ENCODE measurements at regions not wholly inside any gene's neighbourhood (a gene's known extent, or its start where the extent isn't known, plus 50 kb on each side); places are given as distances from the start of the nearest gene placed in this dataset.

- H3K4me3 Mint-ChIP-seq, result no peak overlapping the region
- no peak overlapping the region for H3K27ac Mint-ChIP-seq
- peaks cover 8% of the 10 kb centered on the region for H3K27me3 Mint-ChIP-seq
- no peaks in the 10 kb centered on the region for H3K9me3 Mint-ChIP-seq (ENCODE audit: low read depth)
- H3K36me3 Mint-ChIP-seq, result no peaks in the 10 kb centered on the region
- H3K4me1 Mint-ChIP-seq (ENCODE audit: low read depth), result no peaks in the 10 kb centered on the region
Measured at GRCh38 chr1:213898684-213899083, 89.1 kb upstream of the PROX1 start.

GRCh38 chr1:213899413-213899812 lies 88.4 kb upstream of the PROX1 start:
- Mint-ChIP-seq H3K27me3 (peaks cover 8% of the 10 kb centered on the region), H3K27ac (no peak overlapping the region), H3K4me3 (no peak overlapping the region), H3K9me3 (ENCODE audit: low read depth) (no peaks in the 10 kb centered on the region), H3K4me1 (ENCODE audit: low read depth) (no peaks in the 10 kb centered on the region), H3K36me3 (no peaks in the 10 kb centered on the region)

GRCh38 chr1:213905344-213905743 lies 82.4 kb upstream of the PROX1 start:
- no peaks in the 10 kb centered on the region for H3K4me1 Mint-ChIP-seq (ENCODE audit: low read depth)
- H3K4me3 Mint-ChIP-seq, result no peak overlapping the region
- H3K27ac Mint-ChIP-seq, result no peak overlapping the region
- H3K27me3 Mint-ChIP-seq, result peaks cover 4% of the 10 kb centered on the region
- no peaks in the 10 kb centered on the region for H3K36me3 Mint-ChIP-seq
- no peaks in the 10 kb centered on the region for H3K9me3 Mint-ChIP-seq (ENCODE audit: low read depth)

- Mint-ChIP-seq H3K27ac (no peak overlapping the region), H3K9me3 (ENCODE audit: low read depth) (no peaks in the 10 kb centered on the region), H3K4me1 (ENCODE audit: low read depth) (no peaks in the 10 kb centered on the region), H3K27me3 (peaks cover 1% of the 10 kb centered on the region), H3K4me3 (no peak overlapping the region), H3K36me3 (no peaks in the 10 kb centered on the region)
Measured at GRCh38 chr1:213908521-213908920, 79.3 kb upstream of the PROX1 start.

- no peaks in the 10 kb centered on the region for H3K36me3 Mint-ChIP-seq
- H3K27me3 Mint-ChIP-seq, result peaks cover 1% of the 10 kb centered on the region
- no peak overlapping the region for H3K27ac Mint-ChIP-seq
- no peak overlapping the region for H3K4me3 Mint-ChIP-seq
- no peaks in the 10 kb centered on the region for H3K4me1 Mint-ChIP-seq (ENCODE audit: low read depth)
- H3K9me3 Mint-ChIP-seq (ENCODE audit: low read depth), result no peaks in the 10 kb centered on the region
Measured at GRCh38 chr1:213914392-213914791, 73.4 kb upstream of the PROX1 start.

GRCh38 chr1:213921311-213921710 lies 66.5 kb upstream of the PROX1 start:
- Mint-ChIP-seq H3K36me3 (no peaks in the 10 kb centered on the region), H3K27me3 (peaks cover 1% of the 10 kb centered on the region), H3K4me1 (ENCODE audit: low read depth) (no peaks in the 10 kb centered on the region), H3K9me3 (ENCODE audit: low read depth) (peaks cover 5% of the 10 kb centered on the region), H3K4me3 (no peak overlapping the region), H3K27ac (no peak overlapping the region)

- Mint-ChIP-seq H3K27me3 (peaks cover 1% of the 10 kb centered on the region), H3K27ac (no peak overlapping the region), H3K4me3 (no peak overlapping the region), H3K4me1 (ENCODE audit: low read depth) (no peaks in the 10 kb centered on the region), H3K9me3 (ENCODE audit: low read depth) (peaks cover 5% of the 10 kb centered on the region), H3K36me3 (no peaks in the 10 kb centered on the region)
Measured at GRCh38 chr1:213921712-213922111, 66.1 kb upstream of the PROX1 start.

- Mint-ChIP-seq H3K27me3 (peaks cover 1% of the 10 kb centered on the region), H3K9me3 (ENCODE audit: low read depth) (peaks cover 5% of the 10 kb centered on the region), H3K4me3 (no peak overlapping the region), H3K27ac (no peak overlapping the region), H3K4me1 (ENCODE audit: low read depth) (no peaks in the 10 kb centered on the region), H3K36me3 (no peaks in the 10 kb centered on the region)
Measured at GRCh38 chr1:213925531-213926182, 62.1 kb upstream of the PROX1 start.

- Mint-ChIP-seq H3K4me3 (no peak overlapping the region), H3K36me3 (no peaks in the 10 kb centered on the region), H3K27ac (no peak overlapping the region), H3K9me3 (ENCODE audit: low read depth) (peaks cover 5% of the 10 kb centered on the region), H3K27me3 (peaks cover 1% of the 10 kb centered on the region), H3K4me1 (ENCODE audit: low read depth) (no peaks in the 10 kb centered on the region)
Measured at GRCh38 chr1:213927846-213928245, 59.9 kb upstream of the PROX1 start.

GRCh38 chr1:213929398-213929797 lies 58.4 kb upstream of the PROX1 start:
- no peaks in the 10 kb centered on the region for H3K36me3 Mint-ChIP-seq
- H3K4me1 Mint-ChIP-seq (ENCODE audit: low read depth), result no peaks in the 10 kb centered on the region
- no peak overlapping the region for H3K27ac Mint-ChIP-seq
- no peak overlapping the region for H3K4me3 Mint-ChIP-seq
- no peaks in the 10 kb centered on the region for H3K27me3 Mint-ChIP-seq
- no peaks in the 10 kb centered on the region for H3K9me3 Mint-ChIP-seq (ENCODE audit: low read depth)

GRCh38 chr1:213931836-213932235 lies 55.9 kb upstream of the PROX1 start:
- Mint-ChIP-seq H3K4me1 (ENCODE audit: low read depth) (no peaks in the 10 kb centered on the region), H3K4me3 (no peak overlapping the region), H3K9me3 (ENCODE audit: low read depth) (no peaks in the 10 kb centered on the region), H3K27me3 (no peaks in the 10 kb centered on the region), H3K27ac (no peak overlapping the region), H3K36me3 (no peaks in the 10 kb centered on the region)

- Mint-ChIP-seq H3K4me3 (no peak overlapping the region), H3K9me3 (ENCODE audit: low read depth) (no peaks in the 10 kb centered on the region), H3K27me3 (no peaks in the 10 kb centered on the region), H3K36me3 (no peaks in the 10 kb centered on the region), H3K4me1 (ENCODE audit: low read depth) (no peaks in the 10 kb centered on the region), H3K27ac (no peak overlapping the region)
Measured at GRCh38 chr1:213933336-213933735, 54.4 kb upstream of the PROX1 start.

- Mint-ChIP-seq H3K36me3 (no peaks in the 10 kb centered on the region), H3K9me3 (ENCODE audit: low read depth) (no peaks in the 10 kb centered on the region), H3K27me3 (no peaks in the 10 kb centered on the region), H3K4me3 (no peak overlapping the region), H3K4me1 (ENCODE audit: low read depth) (no peaks in the 10 kb centered on the region), H3K27ac (no peak overlapping the region)
Measured at GRCh38 chr1:213934649-213935048, 53.1 kb upstream of the PROX1 start.

GRCh38 chr1:213936571-213936970 lies 51.2 kb upstream of the PROX1 start:
- Mint-ChIP-seq H3K36me3 (no peaks in the 10 kb centered on the region), H3K4me1 (ENCODE audit: low read depth) (no peaks in the 10 kb centered on the region)

More at GRCh38 chr1:213936571-213936970, 51.2 kb upstream of the PROX1 start:
- Mint-ChIP-seq H3K4me3 (no peak overlapping the region), H3K27ac (no peak overlapping the region), H3K27me3 (no peaks in the 10 kb centered on the region), H3K9me3 (ENCODE audit: low read depth) (no peaks in the 10 kb centered on the region)
